HG03103 (cell line): ENCODE measurements at regions not wholly inside any gene's neighbourhood (a gene's known extent, or its start where the extent isn't known, plus 50 kb on each side); places are given as distances from the start of the nearest gene placed in this dataset.

Source experiments
- ATAC-seq: cut with Tn5 transposase; IDR thresholded peaks from one replicate; pipeline ENCODE4 v1.9.1; 2021; ENCODE audit warnings: low read depth; ENCODE audit not compliant: unreplicated experiment

DNA sequence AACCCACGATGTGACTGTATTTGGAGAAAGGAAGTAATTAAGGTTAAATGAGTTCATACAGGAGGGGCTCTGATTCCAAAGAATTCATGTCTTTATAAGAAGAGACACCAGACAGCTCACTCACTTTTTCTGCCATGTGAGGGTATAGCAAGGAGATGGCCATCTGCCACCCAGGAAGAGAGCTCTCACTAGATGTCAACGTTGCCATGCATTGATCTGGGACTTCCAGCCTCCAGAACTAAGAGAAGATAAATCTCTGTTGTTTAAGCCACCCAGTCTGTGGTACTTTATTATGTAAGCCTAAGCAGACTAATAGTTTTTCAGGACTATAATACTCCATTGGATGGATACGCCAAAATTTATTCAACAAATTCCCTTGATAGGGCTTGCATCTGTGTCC is 89.8 kb upstream of the RAD23B start:
- ATAC-seq, result no peak

DNA sequence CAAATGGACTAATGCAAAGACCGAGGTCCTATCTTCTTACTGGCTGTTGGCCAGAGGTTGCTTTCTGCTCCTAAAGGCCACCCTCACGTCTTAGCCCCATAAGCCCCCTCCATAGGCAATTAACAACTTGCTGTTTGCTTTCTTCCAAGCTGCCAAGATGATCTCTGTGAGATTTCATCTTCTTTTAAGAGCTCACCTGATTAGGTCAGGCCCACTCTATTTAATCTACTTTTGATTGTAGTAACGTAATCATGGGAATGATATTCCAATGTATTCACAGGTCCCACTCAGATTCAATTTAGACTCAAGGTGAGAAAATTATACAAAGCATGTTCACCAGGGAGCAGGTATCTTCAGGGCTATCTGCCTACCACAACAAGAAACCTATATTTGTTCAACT is 84.4 kb upstream of the RAD23B start:
- no peak for ATAC-seq

DNA sequence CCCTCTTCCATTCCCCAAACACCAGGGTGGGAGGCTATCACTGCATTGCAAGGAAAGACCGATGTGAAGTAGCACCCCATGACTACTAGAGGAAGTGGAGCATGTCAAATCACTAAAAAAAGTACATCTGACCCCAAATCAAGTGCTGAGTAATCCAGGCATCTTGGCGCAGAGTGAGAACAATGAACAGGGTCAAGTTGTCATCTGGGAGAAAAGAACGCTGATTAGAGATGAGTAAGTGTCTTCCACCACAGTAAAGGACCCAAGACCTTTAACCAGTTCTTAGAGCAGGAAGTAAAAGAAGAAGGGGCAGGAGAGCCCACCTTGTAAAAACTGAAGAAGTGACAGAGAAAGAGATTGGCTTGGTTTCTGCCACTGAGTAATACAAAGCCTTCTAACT is 75.0 kb upstream of the RAD23B start:
- no peak for ATAC-seq

DNA sequence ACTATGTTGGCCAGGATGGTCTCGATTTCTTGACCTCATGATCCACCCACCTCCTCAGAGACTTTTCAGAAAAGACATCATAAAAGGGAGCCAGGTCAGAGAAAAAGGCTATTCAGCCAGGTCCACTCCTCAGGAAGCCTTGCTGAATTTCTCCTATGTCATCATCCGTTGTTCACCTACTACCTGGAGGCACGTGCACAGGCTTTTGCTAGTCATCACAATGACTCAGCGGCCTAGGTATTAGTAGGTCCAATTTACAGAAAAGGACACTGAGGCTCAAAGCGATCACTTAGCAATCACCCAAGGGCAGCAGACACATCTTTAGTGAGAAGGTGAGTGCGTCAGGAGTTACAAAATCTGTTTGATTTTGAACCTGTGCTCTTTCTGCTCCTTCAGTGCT is 72.3 kb upstream of the RAD23B start:
- ATAC-seq, result no peak

- ATAC-seq, result no peak
Measured at GRCh38 chr9:107211284-107211923, 71.7 kb upstream of the RAD23B start.

DNA sequence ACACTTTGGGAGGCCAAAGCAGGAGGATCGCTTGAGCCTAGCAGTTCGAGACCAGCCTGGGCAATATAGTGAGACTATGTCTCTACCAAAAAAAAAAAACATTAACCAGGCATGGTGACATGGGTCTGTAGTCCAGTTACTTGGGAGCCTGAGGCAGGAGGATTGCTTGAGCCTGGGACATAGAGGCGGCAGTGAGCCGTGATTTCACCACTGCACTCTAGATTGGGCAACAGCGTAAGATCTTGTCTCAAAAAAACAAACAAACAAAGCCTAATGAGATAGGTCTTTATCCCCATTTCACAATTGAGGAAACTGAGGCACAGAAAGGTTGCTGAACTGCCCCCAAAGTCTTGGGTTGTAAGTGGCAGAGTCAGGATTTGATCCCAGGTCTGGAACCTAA is 70.5 kb upstream of the RAD23B start:
- no peak for ATAC-seq

DNA sequence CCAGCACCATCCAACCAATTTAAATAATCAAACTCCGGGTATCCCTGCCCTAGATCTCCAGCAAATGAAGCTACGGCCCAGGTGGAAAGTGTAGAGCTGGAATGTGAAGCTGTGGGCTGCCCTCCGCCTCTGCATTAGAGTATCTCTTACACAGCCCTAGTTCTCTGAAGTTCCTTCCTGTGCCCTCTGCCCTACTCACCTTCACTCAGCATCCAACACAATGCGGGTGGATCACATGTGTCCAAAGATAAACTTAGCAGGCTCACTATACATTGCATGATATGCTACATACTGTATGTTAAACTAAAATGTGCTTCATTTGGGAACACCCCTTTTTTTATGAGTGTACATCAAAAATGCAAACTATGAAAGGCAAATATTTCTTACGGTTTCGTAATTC is 70.0 kb upstream of the RAD23B start:
- no peak for ATAC-seq

DNA sequence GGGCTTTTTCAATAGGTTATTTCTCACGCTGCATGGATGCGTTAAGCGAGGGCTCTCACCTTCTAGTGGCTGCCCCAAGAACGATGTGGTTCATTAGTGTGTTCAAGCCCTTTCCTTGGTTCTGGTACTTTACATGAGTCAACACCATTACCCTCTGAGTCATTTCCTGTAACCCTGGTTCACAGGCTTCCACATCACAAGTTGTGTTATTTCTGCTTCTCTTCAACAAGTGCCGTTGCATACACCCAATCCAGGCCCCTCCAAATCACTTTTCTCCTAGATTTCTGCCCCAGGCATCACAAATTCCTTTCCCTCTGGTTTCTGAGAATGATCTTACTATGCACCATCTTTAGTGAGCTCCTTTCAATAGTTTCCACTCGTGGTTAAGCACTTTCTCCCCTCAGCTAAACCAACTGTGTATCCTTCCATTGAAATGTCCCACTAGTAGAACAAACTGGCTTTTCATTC is 69.5 kb upstream of the RAD23B start:
- peak; percentile 86 for ATAC-seq

GRCh38 chr9:107214381-107214780 is 68.7 kb upstream of the RAD23B start:
- ATAC-seq, result no peak

DNA sequence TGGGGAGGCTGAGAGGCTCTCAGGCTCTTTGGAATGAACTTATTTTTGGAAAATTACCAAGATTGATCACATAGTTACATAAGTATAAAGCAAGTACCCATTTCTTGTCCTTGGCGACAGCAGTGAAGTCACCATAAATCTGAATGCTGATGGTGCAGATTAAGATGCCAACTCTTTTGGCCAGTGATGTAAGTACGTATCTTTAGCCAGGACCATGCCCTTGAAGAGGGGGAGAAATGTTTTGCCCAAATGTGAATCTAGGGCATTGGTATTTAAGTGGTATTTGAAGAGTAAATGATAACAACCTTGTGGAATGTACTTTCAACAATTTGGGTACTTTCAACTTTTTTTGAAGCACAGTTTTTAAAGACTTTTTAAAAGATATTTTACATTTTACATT is 68.2 kb upstream of the RAD23B start:
- no peak for ATAC-seq

- ATAC-seq, result no peak
Measured at GRCh38 chr9:107215381-107215780, 67.7 kb upstream of the RAD23B start.

GRCh38 chr9:107216329-107216728 is 66.8 kb upstream of the RAD23B start:
- no peak for ATAC-seq

GRCh38 chr9:107218829-107219485 is 64.1 kb upstream of the RAD23B start:
- ATAC-seq, result peak; percentile 74

DNA sequence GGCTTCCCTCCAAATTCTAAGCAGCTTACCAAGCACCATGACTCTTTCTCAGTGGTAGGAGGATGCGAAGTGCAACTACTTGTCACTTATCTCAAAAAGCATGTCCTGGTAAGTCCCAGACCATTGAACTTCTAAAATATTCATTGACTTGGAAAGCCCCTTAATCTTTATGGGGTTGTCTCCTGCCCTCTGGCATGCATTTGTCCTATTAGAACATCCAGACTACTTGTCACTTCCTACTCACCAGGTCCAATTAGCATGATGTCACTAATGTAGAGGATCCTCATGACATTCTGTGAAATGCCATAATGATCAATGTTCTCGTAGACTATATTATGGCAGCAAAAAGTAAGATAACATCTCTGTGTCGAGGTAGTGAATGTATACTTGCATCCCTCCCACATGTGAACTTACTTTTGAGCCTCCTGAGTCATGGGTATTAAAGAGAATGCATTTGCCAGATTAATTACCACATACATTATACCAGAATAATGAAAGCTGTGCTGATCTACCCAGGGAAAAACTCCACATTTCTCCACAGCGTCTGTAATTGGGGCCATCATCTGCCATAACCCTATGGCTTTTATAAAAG is 63.5 kb upstream of the RAD23B start:
- no peak for ATAC-seq

GRCh38 chr9:107221321-107221720 is 61.8 kb upstream of the RAD23B start:
- ATAC-seq, result no peak

GRCh38 chr9:107222020-107222522 is 61.0 kb upstream of the RAD23B start:
- ATAC-seq, result no peak

DNA sequence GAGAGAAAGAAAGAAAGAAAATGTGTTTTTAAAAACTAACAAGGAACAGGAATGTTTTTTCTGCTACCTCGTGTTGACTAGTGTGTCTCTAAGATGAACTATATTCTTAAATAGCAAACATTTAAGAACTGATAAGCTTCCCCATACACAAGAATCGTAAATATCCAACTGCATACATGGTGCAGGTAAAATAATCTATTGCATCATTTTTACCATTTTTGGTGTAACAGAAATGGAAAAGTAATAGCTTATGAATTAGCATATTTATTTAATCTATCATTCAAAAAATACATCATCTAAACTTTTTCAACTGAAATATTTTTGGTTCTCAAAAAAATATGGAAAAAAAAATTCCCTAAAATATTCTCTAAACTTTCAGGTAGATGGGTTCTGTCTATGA is 59.7 kb upstream of the RAD23B start:
- no peak for ATAC-seq

DNA sequence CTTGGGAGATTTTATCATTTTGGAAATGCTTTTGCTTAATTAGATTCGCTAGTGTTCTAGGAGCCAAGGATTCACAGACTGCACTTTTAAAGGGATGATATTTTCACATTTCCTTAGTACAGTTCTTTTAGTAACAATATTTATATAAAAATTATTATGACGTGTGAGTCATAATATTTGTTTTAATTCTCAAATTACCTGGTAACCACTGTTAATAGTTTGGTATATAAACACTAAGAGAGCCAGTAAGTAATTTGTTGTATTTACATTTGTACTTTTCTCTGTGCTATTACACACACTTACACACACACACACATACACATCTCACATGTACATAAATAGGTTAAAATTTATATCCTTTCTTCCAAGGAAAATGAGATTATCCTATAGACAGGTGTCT is 58.8 kb upstream of the RAD23B start:
- no peak for ATAC-seq

DNA sequence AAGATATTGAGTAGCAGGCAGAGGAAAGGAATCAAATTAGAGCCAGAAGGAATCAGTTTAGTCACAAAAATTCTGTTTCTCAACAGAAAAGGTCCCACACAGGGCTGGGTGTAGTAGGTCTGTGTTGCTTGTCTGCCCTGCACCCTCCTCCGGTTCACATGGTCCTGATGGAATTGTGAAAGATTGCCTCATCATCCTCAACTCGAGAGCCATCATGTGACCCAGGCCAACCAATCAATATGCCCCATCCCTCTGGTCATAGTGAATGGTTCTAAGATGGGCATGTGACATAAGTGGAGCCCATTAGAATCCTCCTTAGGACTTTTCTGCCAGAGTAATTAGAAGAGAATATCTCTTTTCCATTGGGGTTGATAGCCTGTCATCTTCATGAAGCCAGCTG is 56.7 kb upstream of the RAD23B start:
- ATAC-seq, result no peak

DNA sequence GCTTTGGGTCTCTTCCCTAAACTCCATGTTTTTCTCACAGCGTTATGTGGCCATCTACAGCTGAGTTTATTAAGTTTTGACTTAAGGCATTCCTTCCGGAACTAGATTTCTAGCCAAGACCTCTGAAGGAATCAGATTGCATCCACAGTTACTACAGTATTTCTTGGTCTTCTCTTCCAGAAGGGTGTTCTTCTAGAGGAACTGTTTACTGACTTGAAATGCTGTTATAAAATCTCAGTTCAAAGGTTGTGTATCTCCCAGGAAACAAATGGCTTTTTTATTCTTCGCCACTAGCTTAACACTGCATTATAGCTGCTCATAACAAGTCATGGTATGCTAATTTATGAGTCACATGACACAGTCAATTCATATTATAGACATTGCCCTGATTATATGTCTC is 55.3 kb upstream of the RAD23B start:
- ATAC-seq, result no peak

GRCh38 chr9:107228496-107229039 is 54.5 kb upstream of the RAD23B start:
- no peak for ATAC-seq
